Upper lobe of left lung (tissue), 6 donors: ENCODE measurements at regions not wholly inside any gene's neighbourhood (a gene's known extent, or its start where the extent isn't known, plus 50 kb on each side); places are given as distances from the start of the nearest gene placed in this dataset.

Experiments
- ATAC-seq, 2 donors: fragments of 200-7000 bp; cut with Tn5 transposase; one replicate each; pipeline ENCODE4 v1.9.1; 2022; ENCODE audit warnings: mild to moderate bottlenecking in 2 of 2, moderate library complexity in 2 of 2; ENCODE audit not compliant: low FRiP score in 2 of 2
- DNase-seq, 2 donors: peaks; one replicate each; pipeline ENCODE4 v3.0.0-alpha.2; 2019 to 2020
- H3K27ac ChIP-seq, 4 donors: fragments of 200-600 bp; sonication (generic); one replicate each; pipeline ENCODE4 v1.5.1; 2016 to 2019
- H3K27me3 ChIP-seq, 4 donors: fragments of 200-600 bp; sonication (generic); one replicate each; pipeline ENCODE4 v1.5.1; 2017 to 2019
- H3K36me3 ChIP-seq, 4 donors: fragments of 200-600 bp; sonication (generic); one replicate each; pipeline ENCODE4 v1.5.1; 2016 to 2019
- H3K4me1 ChIP-seq, 4 donors: fragments of 200-600 bp; sonication (generic); one replicate each; pipeline ENCODE4 v1.5.1; 2018 to 2019
- H3K4me3 ChIP-seq, 4 donors: fragments of 200-600 bp; sonication (generic); one replicate each; pipeline ENCODE4 v1.5.1; 2017 to 2019; ENCODE audit warnings: mild to moderate bottlenecking in 2 of 4, moderate library complexity in 1 of 4
- H3K9me3 ChIP-seq, 4 donors: fragments of 200-600 bp; sonication (generic); one replicate each; pipeline ENCODE4 v1.5.1; 2018 to 2019
- EP300 ChIP-seq, 4 donors: sonication (generic); formaldehyde crosslinking; IDR thresholded peaks; one replicate each; pipeline ENCODE4 v1.5.1; 2017; ENCODE audit warnings: antibody characterized with exemption in 4 of 4, control low read depth in 2 of 4
- POLR2A ChIP-seq, 4 donors: fragments of 450-650 bp; IDR thresholded peaks; one replicate each; pipeline ENCODE4 v1.5.1; 2016 to 2017; ENCODE audit warnings: antibody characterized with exemption in 4 of 4, mild to moderate bottlenecking in 2 of 4
- POLR2AphosphoS5 ChIP-seq, 2 donors: sonication (generic); formaldehyde crosslinking; IDR thresholded peaks; one replicate each; pipeline ENCODE4 v1.5.1; 2017; ENCODE audit warnings: antibody characterized with exemption in 2 of 2
- WGBS, 2 donors: methylation state at CpG; one replicate each; pipeline ENCODE4 v1.1.5; 2017 to 2018; 5-methylcytosine and 5-hydroxymethylcytosine counted together
- TF ChIP-seq, protein P1 (sequence below), 6 experiments: fragments of 450-650 bp in 4 of 6; fragments of 200-600 bp in 2 of 6; sonication (generic) in 2 of 6; IDR thresholded peaks; one replicate each; pipeline ENCODE4 v1.5.1; 2016 to 2019; ENCODE audit warnings: antibody characterized with exemption in 6 of 6
- donor health status: DM: no; HTN: no; CAD: no; lungs with moderate emphysema.
- donor health status: DM: no; HTN: yes; CAD: no; lungs with severe emphysema.

- no peak for DNase-seq
- Histone ChIP-seq H3K9me3 (no peaks in the 10 kb centered on the region), H3K4me1 (no peaks in the 10 kb centered on the region), H3K27ac (no peak overlapping the region), H3K27me3 (no peaks in the 10 kb centered on the region), H3K4me3 (no peak overlapping the region), H3K36me3 (no peaks in the 10 kb centered on the region)
- 35 to 58% methylated on average over 2 of the region's 2 CpGs for WGBS, 2 donors
- TF ChIP-seq POLR2A (IDR thresholded peaks at IDR 0.05) (no peak), EP300 (IDR thresholded peaks at IDR 0.05) (no peak), POLR2AphosphoS5 (IDR thresholded peaks at IDR 0.05) (no peak)
- TF ChIP-seq, protein P1, sequence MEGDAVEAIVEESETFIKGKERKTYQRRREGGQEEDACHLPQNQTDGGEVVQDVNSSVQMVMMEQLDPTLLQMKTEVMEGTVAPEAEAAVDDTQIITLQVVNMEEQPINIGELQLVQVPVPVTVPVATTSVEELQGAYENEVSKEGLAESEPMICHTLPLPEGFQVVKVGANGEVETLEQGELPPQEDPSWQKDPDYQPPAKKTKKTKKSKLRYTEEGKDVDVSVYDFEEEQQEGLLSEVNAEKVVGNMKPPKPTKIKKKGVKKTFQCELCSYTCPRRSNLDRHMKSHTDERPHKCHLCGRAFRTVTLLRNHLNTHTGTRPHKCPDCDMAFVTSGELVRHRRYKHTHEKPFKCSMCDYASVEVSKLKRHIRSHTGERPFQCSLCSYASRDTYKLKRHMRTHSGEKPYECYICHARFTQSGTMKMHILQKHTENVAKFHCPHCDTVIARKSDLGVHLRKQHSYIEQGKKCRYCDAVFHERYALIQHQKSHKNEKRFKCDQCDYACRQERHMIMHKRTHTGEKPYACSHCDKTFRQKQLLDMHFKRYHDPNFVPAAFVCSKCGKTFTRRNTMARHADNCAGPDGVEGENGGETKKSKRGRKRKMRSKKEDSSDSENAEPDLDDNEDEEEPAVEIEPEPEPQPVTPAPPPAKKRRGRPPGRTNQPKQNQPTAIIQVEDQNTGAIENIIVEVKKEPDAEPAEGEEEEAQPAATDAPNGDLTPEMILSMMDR (IDR thresholded peaks at IDR 0.05), result no peak
- ATAC-seq, result no peak
These were observed 469.7 kb upstream of the FGF16 start for GRCh38 chrX:76977452-76977851.

- DNase-seq (no peak), ATAC-seq (no peak)
- Histone ChIP-seq H3K9me3 (peaks cover 0 to 18% (median 0%) of the 10 kb centered on the region in 4 donors), H3K36me3 (no peaks in the 10 kb centered on the region), H3K4me1 (no peaks in the 10 kb centered on the region), H3K4me3 (no peak overlapping the region), H3K27ac (no peak overlapping the region), H3K27me3 (no peaks in the 10 kb centered on the region)
- WGBS, 2 donors, result 64% methylated on average over 4 of the region's 4 CpGs; no CpG with 5 or more reads in 1 of the 2 donors
- TF ChIP-seq, protein P1 (IDR thresholded peaks at IDR 0.05), result no peak
- TF ChIP-seq POLR2AphosphoS5 (IDR thresholded peaks at IDR 0.05), result no peak
These were observed 459.8 kb upstream of the FGF16 start for GRCh38 chrX:76987381-76987780.

- DNase-seq (peak in 1 of 2 donors; percentile 14), ATAC-seq (no peak)
- Histone ChIP-seq H3K4me1 (no peaks in the 10 kb centered on the region), H3K9me3 (no peaks in the 10 kb centered on the region), H3K27me3 (no peaks in the 10 kb centered on the region), H3K4me3 (no peak overlapping the region), H3K27ac (no peak overlapping the region), H3K36me3 (no peaks in the 10 kb centered on the region)
- TF ChIP-seq POLR2AphosphoS5 (IDR thresholded peaks at IDR 0.05), result no peak
- TF ChIP-seq EP300 (IDR thresholded peaks at IDR 0.05), result no peak
- WGBS, 2 donors, result 90% methylated on average over 9 of the region's 9 CpGs; no CpG with 5 or more reads in 1 of the 2 donors
These were observed 450.5 kb upstream of the FGF16 start for GRCh38 chrX:76996641-76997040.

GRCh38 chrX:77003530-77003929 lies 443.7 kb upstream of the FGF16 start:
- Histone ChIP-seq H3K36me3 (no peaks in the 10 kb centered on the region), H3K27ac (no peak overlapping the region), H3K4me1 (no peaks in the 10 kb centered on the region), H3K9me3 (no peaks in the 10 kb centered on the region), H3K27me3 (no peaks in the 10 kb centered on the region), H3K4me3 (no peak overlapping the region)
- WGBS, 2 donors, result 63 to 88% methylated on average over 1 of the region's 1 CpG
- no peak for TF ChIP-seq POLR2AphosphoS5 (IDR thresholded peaks at IDR 0.05)
- TF ChIP-seq, protein P1 (IDR thresholded peaks at IDR 0.05), result no peak
- TF ChIP-seq POLR2A (IDR thresholded peaks at IDR 0.05), result no peak
- TF ChIP-seq EP300 (IDR thresholded peaks at IDR 0.05), result no peak
- ATAC-seq, result no peak
- no peak for DNase-seq

DNA sequence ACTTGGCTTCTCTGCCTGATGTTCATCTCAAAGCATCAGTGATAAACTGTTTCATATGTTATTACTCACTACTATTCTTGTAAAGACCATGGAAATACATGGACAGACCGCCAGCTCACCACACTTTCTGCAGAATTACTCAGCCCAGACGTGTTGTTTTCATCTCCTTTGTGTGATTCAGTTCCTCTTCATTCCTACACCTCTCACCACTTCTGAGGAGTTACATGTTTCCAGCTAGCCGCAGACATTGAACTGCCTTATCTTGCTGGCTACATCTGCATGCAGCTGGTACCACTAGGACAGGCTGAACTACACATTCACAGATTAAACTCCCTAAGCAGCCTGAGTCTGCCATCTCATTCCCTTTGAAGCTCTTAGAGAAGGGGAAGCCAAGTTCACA lies 443.2 kb upstream of the FGF16 start:
- no peak overlapping the region for H3K27ac ChIP-seq
- no peaks in the 10 kb centered on the region for H3K9me3 ChIP-seq
- H3K36me3 ChIP-seq, result no peaks in the 10 kb centered on the region
- WGBS, 2 donors, result 48 to 55% methylated on average over 3 of the region's 3 CpGs
- ATAC-seq (peak in 1 of 2 donors; percentile 34), DNase-seq (no peak)
- TF ChIP-seq POLR2A (IDR thresholded peaks at IDR 0.05), result no peak
- TF ChIP-seq, protein P1 (IDR thresholded peaks at IDR 0.05), result no peak
- TF ChIP-seq EP300 (IDR thresholded peaks at IDR 0.05), result no peak
- TF ChIP-seq POLR2AphosphoS5 (IDR thresholded peaks at IDR 0.05), result no peak
- H3K4me3 ChIP-seq, result no peak overlapping the region
- H3K27me3 ChIP-seq, result no peaks in the 10 kb centered on the region
- no peaks in the 10 kb centered on the region for H3K4me1 ChIP-seq
